Heart left ventricle (tissue), 13 donors: ENCODE measurements at regions not wholly inside any gene's neighbourhood (a gene's known extent, or its start where the extent isn't known, plus 50 kb on each side); places are given as distances from the start of the nearest gene placed in this dataset.

Experiments
- POLR2A ChIP-seq, 2 donors: fragments of 450-650 bp; IDR thresholded peaks; one replicate each; pipeline ENCODE4 v1.6.1; 2017; ENCODE audit warnings: antibody characterized with exemption in 2 of 2, mild to moderate bottlenecking in 2 of 2, moderate library complexity in 2 of 2
- TF ChIP-seq, protein P1 (sequence below), 12 donors: fragments of 200-600 bp; sonication (generic) in 4 of 12; IDR thresholded peaks; one replicate each; pipeline versions ENCODE4 v1.5.0 to v1.8.0; 2018 to 2022; ENCODE audit warnings: antibody characterized with exemption in 12 of 12, mild to moderate bottlenecking in 5 of 12
- donor health status: ischemic (EF 13 %, LVEDD 7.1; RV severe dilation, severe dysfunction).
- donor health status: DM: no; HTN: yes; CAD: no.
- donor health status: DM: no; HTN: no; CAD: no.
- donor health status: ischemic (EF 25% LVEDD 6.9; RV normal size, moderate dysfunction).
- donor health status: ischemic (EF 25% LVEDD 5.7; RV mildly dilated, moderate dysfunction).
- donor health status: ischemic (EF 35%, LVEDD 5.7; RV mildly dilated, moderate dysfunction).
- donor health status: nonischemic (EF 11% LVEDD 7.7; RV severe dilation, severe dysfunction).
- donor health status: DM: yes; HTN: yes; CAD: no.
- donor health status: PGD.
- donor health status: ischemic (EF 29% LVEDD 5.4; RV normal size, mild dysfunction).
- donor health status: nonischemic (EF 23%, LVEDD 6.1; RV moderate dilation, normal function).

GRCh38 chr2:163906410-163906809, 170.6 kb upstream of the FIGN start:
- TF ChIP-seq, protein P1, sequence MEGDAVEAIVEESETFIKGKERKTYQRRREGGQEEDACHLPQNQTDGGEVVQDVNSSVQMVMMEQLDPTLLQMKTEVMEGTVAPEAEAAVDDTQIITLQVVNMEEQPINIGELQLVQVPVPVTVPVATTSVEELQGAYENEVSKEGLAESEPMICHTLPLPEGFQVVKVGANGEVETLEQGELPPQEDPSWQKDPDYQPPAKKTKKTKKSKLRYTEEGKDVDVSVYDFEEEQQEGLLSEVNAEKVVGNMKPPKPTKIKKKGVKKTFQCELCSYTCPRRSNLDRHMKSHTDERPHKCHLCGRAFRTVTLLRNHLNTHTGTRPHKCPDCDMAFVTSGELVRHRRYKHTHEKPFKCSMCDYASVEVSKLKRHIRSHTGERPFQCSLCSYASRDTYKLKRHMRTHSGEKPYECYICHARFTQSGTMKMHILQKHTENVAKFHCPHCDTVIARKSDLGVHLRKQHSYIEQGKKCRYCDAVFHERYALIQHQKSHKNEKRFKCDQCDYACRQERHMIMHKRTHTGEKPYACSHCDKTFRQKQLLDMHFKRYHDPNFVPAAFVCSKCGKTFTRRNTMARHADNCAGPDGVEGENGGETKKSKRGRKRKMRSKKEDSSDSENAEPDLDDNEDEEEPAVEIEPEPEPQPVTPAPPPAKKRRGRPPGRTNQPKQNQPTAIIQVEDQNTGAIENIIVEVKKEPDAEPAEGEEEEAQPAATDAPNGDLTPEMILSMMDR (IDR thresholded peaks at IDR 0.05): no peak
- TF ChIP-seq POLR2A (IDR thresholded peaks at IDR 0.05): no peak
